ENCODE measurements at regions not wholly inside any gene's neighbourhood (a gene's known extent, or its start where the extent isn't known, plus 50 kb on each side); places are given as distances from the start of the nearest gene placed in this dataset.

DNA sequence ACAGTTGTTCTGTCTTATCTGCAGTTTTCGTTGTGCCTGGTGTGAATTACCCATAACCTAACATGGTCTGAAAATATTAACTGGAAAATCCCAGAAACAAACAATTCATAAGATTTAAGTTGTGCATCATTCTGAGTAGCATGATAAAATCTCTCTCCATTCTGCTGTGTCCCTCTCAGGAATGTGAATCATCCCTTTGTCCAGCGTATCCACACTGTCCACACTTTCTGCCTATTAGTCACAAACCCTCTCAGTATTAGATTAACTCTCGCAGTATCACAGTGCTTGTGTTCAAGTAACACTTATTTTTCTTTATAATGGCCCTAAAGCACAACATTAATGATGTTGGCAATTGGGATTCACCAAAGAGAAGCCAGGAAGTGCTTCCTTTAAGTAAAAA lies 203.2 kb downstream of the CGGBP1 start:
- Histone ChIP-seq H4K91ac (ENCODE audit: insufficient read length, low read depth, low read length) (no peak overlapping the region), H3K4ac (ENCODE audit: low read depth, low read length) (no peak overlapping the region), H2BK5ac (ENCODE audit: insufficient read length, low read length) (no peak overlapping the region), H3K14ac (ENCODE audit: insufficient read depth, low read length) (no peak overlapping the region), H3K27ac (ENCODE audit: insufficient read length, low read depth, low read length) (no peak overlapping the region), H3K79me2 (ENCODE audit: insufficient read depth, low read length) (no peaks in the 10 kb centered on the region), H2BK120ac (ENCODE audit: low read depth, low read length, poor library complexity, severe bottlenecking) (no peak overlapping the region), H3T11ph (ENCODE audit: low read length) (no peak overlapping the region), H4K5ac (ENCODE audit: insufficient read length, low read depth, low read length) (no peak overlapping the region), H3K56ac (ENCODE audit: insufficient read length, low read depth, low read length) (no peak overlapping the region), H2BK12ac (ENCODE audit: insufficient read length, low read depth, low read length) (no peak overlapping the region), H4K20me1 (ENCODE audit: control insufficient read depth, insufficient read depth, insufficient read length) (no peaks in the 10 kb centered on the region), H3K4me1 (ENCODE audit: insufficient read depth, low read length) (no peaks in the 10 kb centered on the region), H2AK5ac (ENCODE audit: insufficient read length, low read length) (no peak overlapping the region), H3K9ac (ENCODE audit: extremely low read depth, insufficient read length, low read length) (no peak overlapping the region), H3K23ac (ENCODE audit: insufficient read length, low read depth, low read length) (no peak overlapping the region), H3K4me2 (ENCODE audit: insufficient read depth, insufficient read length, low read length) (no peak overlapping the region), H3K9me3 (ENCODE audit: control insufficient read depth, low read depth, low read length) (no peaks in the 10 kb centered on the region), H2AFZ (ENCODE audit: low read length) (no peak overlapping the region), H3K79me1 (ENCODE audit: insufficient read depth, low read depth, low read length, poor library complexity, severe bottlenecking) (no peaks in the 10 kb centered on the region), H2BK15ac (ENCODE audit: low read depth, low read length) (no peak overlapping the region), H3K27me3 (ENCODE audit: insufficient read depth, low read length) (no peaks in the 10 kb centered on the region), H4K8ac (replicated peaks; ENCODE audit: insufficient read length, low read depth, low read length) (no peak overlapping the region), H3K23me2 (ENCODE audit: insufficient read length, low read depth, low read length, poor library complexity, severe bottlenecking) (no peaks in the 10 kb centered on the region), H3K18ac (ENCODE audit: insufficient read length, low read depth, low read length) (no peak overlapping the region), H2BK20ac (ENCODE audit: low read depth, low read length, poor library complexity, severe bottlenecking) (no peak overlapping the region)
- no peak overlapping the region for H3K27ac Mint-ChIP-seq
- H3K27me3 Mint-ChIP-seq (ENCODE audit: low read depth): no peaks in the 10 kb centered on the region
- no CpG with 5 or more reads among the region's 3 CpGs for WGBS (ENCODE audit: extremely low coverage, insufficient read length, low lambda C conversion rate)
- H3K9me3 Mint-ChIP-seq: no peaks in the 10 kb centered on the region; a peak in 1 of 5 replicates
- H3K36me3 Mint-ChIP-seq (ENCODE audit: insufficient read depth in 1 of 3, low read depth in 3 of 3): no peaks in the 10 kb centered on the region
- no peak overlapping the region for H3K4me3 Mint-ChIP-seq
- no peak for TF ChIP-seq CTCF (conservative IDR thresholded peaks at IDR 0.05)
- H3K4me1 Mint-ChIP-seq: no peaks in the 10 kb centered on the region
- no peak for DNase-seq

Data from H9 (cell line).